GM12892 (cell line): ENCODE measurements at regions not wholly inside any gene's neighbourhood (a gene's known extent, or its start where the extent isn't known, plus 50 kb on each side); places are given as distances from the start of the nearest gene placed in this dataset.
"Not testable (repeated sequence)": the region's sequence is repeated elsewhere in the genome, so short reads cannot be mapped to it uniquely, and the experiment has no call there.

ENCODE experiments used
- DNase-seq: peaks from one replicate; pipeline ENCODE4 v3.0.0; 2011; ENCODE audit not compliant: insufficient read length
- FAIRE-seq: peaks from 2 replicates; lab custom pipeline; 2011; peaks lifted over from hg19 to GRCh38; lab: Jason Lieb, UNC
- POLR2A ChIP-seq: IDR thresholded peaks from 2 replicates; pipeline ENCODE4 v1.6.1; 2011; ENCODE audit warnings: low read depth, low read length, control low read depth
- POLR2AphosphoS5 ChIP-seq: IDR thresholded peaks from 2 replicates; pipeline ENCODE4 v1.6.1; 2011; ENCODE audit warnings: low read depth, low read length, control low read depth
- TAF1 ChIP-seq: IDR thresholded peaks from 2 replicates; pipeline ENCODE4 v1.6.1; 2011; ENCODE audit warnings: low read depth, mild to moderate bottlenecking, control low read depth, low read length, borderline replicate concordance

DNA sequence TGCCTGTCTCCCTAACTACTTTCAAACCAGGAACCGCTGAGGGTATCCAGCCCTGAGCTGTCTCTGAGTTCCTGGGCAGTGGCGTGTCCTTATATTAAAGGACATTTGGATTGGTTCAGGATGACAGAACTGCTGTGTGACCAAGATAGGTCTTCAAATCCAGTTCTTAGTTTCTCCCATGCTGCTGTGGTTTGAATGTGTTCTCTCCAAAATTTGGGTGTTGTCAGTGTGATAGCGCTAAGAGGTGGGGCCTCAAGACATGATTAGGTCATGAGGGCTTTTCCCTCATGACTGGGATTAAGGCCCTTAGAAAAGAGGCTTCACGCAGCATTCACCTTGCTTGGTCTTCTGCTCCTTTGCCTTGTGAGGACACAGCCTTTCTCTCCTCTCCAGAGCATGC is 376.5 kb upstream of the TPM1 start:
- no peak for TF ChIP-seq TAF1
- no peak for TF ChIP-seq POLR2AphosphoS5
- TF ChIP-seq POLR2A: no peak
- DNase-seq (no peak), FAIRE-seq (no peak)

DNA sequence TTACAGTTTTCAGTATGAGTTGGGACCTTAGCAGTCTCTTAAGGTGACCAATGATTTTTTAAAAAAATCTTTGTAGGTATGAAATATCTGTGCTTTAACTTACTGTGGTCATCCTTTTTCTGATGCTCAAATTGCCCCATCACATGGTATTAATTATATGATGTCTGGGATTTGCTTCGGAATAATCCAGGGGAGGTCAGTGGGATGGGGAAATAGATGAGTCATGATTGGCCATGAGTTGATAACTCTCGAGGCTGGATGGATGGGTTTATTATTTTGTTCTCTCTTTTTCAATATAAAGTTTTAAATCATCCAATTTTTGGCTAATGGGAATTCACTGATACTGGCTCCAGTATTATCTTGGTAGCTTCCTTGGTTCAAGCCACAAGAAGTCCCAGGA is 370.3 kb upstream of the TPM1 start:
- DNase-seq: no peak
- TF ChIP-seq TAF1 (no peak), POLR2A (no peak), POLR2AphosphoS5 (no peak)
- no peak for FAIRE-seq

GRCh38 chr15:62676891-62677290 is 365.7 kb upstream of the TPM1 start:
- TF ChIP-seq POLR2A (no peak), TAF1 (no peak), POLR2AphosphoS5 (no peak)
- FAIRE-seq: no peak
- no peak for DNase-seq

- TF ChIP-seq POLR2AphosphoS5 (no peak), TAF1 (no peak), POLR2A (no peak)
- FAIRE-seq (no peak), DNase-seq (no peak)
These were observed 360.3 kb upstream of the TPM1 start for GRCh38 chr15:62681939-62682896.

GRCh38 chr15:62683192-62683591 is 359.4 kb upstream of the TPM1 start:
- not testable (repeated sequence) for DNase-seq, FAIRE-seq

- no peak for FAIRE-seq
- DNase-seq: no peak
- TF ChIP-seq TAF1 (no peak), POLR2A (no peak), POLR2AphosphoS5 (no peak)
These were observed 358.3 kb upstream of the TPM1 start for GRCh38 chr15:62684123-62684808.

DNA sequence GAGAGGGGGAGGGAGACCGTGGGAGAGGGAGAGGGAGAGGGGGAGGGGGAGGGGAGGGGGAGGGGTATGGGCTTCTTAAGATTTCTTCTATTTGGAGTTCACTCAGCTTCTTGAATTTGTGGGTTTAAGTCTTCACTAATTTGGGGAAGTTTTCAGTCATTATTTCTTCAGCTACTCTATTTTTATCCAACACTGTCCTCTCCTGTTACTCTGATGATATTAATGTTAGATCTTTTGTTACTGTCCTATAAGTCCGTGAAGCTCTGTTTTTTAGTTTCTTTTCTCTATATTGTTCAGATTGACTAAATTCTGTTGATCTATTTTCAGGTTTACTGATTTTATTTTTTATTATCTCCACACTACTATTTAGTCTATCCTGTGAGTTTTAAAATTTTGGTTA is 351.5 kb upstream of the TPM1 start:
- TF ChIP-seq POLR2A (no peak), POLR2AphosphoS5 (no peak), TAF1 (no peak)
- DNase-seq: no peak
- FAIRE-seq: no peak

GRCh38 chr15:62697636-62698035 is 344.9 kb upstream of the TPM1 start:
- TF ChIP-seq TAF1 (no peak), POLR2A (no peak)
- FAIRE-seq (no peak), DNase-seq (no peak)

- no peak for TF ChIP-seq POLR2A
- TF ChIP-seq TAF1: no peak
- TF ChIP-seq POLR2AphosphoS5: no peak
- FAIRE-seq: no peak
- DNase-seq: no peak
These were observed 343.9 kb upstream of the TPM1 start for GRCh38 chr15:62698646-62699045.

DNA sequence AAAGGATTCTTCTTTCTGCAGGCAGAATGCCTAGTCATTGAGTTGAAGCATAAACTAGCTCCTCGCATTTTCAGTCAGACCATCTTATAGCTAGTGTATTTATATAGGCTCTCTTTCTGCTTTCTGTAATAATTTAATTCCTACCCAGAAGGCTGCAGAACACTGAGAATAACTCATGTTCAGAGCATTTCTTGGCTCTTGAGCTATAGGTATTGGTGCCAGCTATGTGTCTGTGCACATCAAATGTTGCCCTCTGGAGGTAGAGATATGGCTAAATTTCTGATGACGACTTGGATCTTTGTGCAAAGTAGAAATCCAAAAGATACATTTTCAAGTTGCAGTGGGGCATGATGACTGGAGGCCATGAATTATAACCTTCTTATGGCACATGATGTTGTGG is 336.2 kb upstream of the TPM1 start:
- TF ChIP-seq TAF1: no peak
- no peak for TF ChIP-seq POLR2A
- no peak for TF ChIP-seq POLR2AphosphoS5
- DNase-seq: no peak
- FAIRE-seq: no peak

DNA sequence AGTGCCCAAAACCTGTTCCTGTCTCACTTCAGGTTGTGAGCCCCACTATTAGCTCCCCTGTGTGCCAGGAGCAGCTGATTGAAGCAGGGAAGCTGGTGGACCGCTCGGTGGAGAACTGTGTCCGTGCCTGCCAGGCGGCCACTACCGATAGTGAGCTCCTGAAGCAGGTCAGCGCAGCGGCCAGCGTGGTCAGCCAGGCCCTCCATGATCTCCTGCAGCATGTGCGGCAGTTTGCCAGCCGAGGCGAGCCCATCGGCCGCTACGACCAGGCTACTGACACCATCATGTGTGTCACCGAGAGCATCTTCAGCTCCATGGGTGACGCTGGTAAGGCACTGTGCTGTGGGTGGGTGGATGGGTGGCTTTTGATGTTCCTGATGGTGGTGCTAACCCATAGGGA is 334.1 kb upstream of the TPM1 start:
- DNase-seq: no peak
- FAIRE-seq: no peak
- TF ChIP-seq POLR2AphosphoS5: no peak
- TF ChIP-seq TAF1: no peak
- TF ChIP-seq POLR2A: no peak

- FAIRE-seq: no peak
- TF ChIP-seq POLR2A (no peak), TAF1 (no peak), POLR2AphosphoS5 (no peak)
- DNase-seq: no peak
These were observed 333.3 kb upstream of the TPM1 start for GRCh38 chr15:62709261-62709660.
